ENCODE measurements at regions not wholly inside any gene's neighbourhood (a gene's known extent, or its start where the extent isn't known, plus 50 kb on each side); places are given as distances from the start of the nearest gene placed in this dataset.

DNA sequence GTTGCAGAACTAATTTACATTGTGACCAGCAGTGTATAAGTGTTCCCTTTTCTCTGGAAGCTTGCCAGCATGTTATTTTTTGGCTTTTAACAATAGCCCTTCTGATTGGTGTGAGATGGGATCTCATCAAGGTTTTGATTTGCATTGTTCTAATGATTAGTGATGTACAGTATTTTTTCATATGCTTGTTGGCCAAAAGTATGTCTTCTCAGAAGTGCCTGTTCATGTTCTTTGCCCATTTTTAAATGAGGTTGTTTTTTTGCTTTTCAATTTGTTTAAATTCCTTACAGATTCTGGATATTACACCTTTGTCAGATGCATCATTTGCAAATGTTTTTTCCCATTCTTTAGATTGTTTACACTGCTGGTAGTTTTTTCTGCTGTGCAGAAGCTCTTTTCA, 627.0 kb upstream of the CNTNAP2 start:
- H3K4me3 ChIP-seq (ENCODE audit: insufficient read depth, low read length): no peak overlapping the region
- no peaks in the 10 kb centered on the region for H3K79me2 ChIP-seq (ENCODE audit: insufficient read depth, low read length)
- no peak overlapping the region for H3K27ac ChIP-seq (ENCODE audit: low read depth, low read length)
- DNase-seq (ENCODE audit: insufficient read length, low spot score, missing footprints): no peak
- H3K4me1 ChIP-seq (ENCODE audit: insufficient read depth, low read length): no peaks in the 10 kb centered on the region
- no peaks in the 10 kb centered on the region for H3K27me3 ChIP-seq (ENCODE audit: insufficient read depth, low read length)
- no peaks in the 10 kb centered on the region for H3K36me3 ChIP-seq (ENCODE audit: insufficient read depth, low read length)
- no peaks in the 10 kb centered on the region for H4K20me1 ChIP-seq (ENCODE audit: insufficient read depth, low read length)
- H3K4me2 ChIP-seq (ENCODE audit: insufficient read depth, low read length): no peak overlapping the region
- no peaks in the 10 kb centered on the region for H3K9me3 ChIP-seq (ENCODE audit: low read depth, low read length)
- H2AFZ ChIP-seq (ENCODE audit: low read length): no peak overlapping the region
- TF ChIP-seq, protein P1, sequence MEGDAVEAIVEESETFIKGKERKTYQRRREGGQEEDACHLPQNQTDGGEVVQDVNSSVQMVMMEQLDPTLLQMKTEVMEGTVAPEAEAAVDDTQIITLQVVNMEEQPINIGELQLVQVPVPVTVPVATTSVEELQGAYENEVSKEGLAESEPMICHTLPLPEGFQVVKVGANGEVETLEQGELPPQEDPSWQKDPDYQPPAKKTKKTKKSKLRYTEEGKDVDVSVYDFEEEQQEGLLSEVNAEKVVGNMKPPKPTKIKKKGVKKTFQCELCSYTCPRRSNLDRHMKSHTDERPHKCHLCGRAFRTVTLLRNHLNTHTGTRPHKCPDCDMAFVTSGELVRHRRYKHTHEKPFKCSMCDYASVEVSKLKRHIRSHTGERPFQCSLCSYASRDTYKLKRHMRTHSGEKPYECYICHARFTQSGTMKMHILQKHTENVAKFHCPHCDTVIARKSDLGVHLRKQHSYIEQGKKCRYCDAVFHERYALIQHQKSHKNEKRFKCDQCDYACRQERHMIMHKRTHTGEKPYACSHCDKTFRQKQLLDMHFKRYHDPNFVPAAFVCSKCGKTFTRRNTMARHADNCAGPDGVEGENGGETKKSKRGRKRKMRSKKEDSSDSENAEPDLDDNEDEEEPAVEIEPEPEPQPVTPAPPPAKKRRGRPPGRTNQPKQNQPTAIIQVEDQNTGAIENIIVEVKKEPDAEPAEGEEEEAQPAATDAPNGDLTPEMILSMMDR (IDR thresholded peaks at IDR 0.05; ENCODE audit: extremely low read depth, low read depth, low read length): no peak

DNA sequence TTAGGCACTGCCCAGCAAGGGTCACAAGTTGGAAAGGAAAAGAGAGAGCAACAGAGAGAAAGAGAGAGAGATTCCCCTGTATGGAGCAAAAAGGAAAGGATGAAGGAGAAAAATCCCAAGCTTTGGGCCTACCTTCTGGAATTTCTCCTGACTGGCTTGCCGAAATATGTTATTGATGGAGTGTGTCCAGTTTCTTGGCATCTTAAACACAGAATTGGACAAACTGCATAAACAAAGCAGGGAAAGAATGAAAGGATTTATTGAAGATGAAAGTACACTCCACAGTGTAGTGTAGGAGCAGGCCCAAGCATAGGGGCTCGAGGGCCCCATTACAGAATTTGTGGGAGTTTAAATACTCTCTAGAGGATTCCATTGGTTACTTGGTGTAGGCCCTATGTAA, 627.8 kb upstream of the CNTNAP2 start:
- TF ChIP-seq, protein P1 (IDR thresholded peaks at IDR 0.05; ENCODE audit: extremely low read depth, low read depth, low read length): no peak
- H3K4me1 ChIP-seq (ENCODE audit: insufficient read depth, low read length): no peaks in the 10 kb centered on the region

DNA sequence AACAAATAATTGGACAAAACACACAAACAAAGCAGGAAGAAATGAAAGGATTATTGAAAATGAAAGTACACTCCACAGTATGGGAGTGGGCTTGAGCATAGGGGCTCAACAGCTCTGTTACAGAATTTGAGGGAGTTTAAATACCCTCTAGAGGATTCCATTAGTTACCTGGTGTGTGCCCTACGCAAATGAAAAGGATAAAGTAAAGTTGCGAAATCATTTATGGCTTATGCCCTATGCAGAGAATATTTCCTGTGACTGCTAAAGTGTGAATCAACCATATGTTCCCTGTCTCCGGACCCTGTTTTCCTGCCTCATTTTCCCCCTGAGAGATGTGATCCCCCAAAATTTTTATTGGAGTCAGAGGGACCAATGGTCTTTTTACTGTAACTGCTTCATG, 634.6 kb upstream of the CNTNAP2 start:
- no peak for DNase-seq (ENCODE audit: insufficient read length, low spot score, missing footprints)
- Histone ChIP-seq H3K9me3 (ENCODE audit: low read depth, low read length) (no peaks in the 10 kb centered on the region), H3K4me2 (ENCODE audit: insufficient read depth, low read length) (no peak overlapping the region)

More for the DNA sequence above, 627.8 kb upstream of the CNTNAP2 start:
- Histone ChIP-seq H3K4me3 (ENCODE audit: insufficient read depth, low read length) (no peak overlapping the region), H4K20me1 (ENCODE audit: insufficient read depth, low read length) (no peaks in the 10 kb centered on the region), H3K27me3 (ENCODE audit: insufficient read depth, low read length) (no peaks in the 10 kb centered on the region), H3K27ac (ENCODE audit: low read depth, low read length) (no peak overlapping the region), H3K4me2 (ENCODE audit: insufficient read depth, low read length) (no peak overlapping the region), H3K9me3 (ENCODE audit: low read depth, low read length) (no peaks in the 10 kb centered on the region), H3K79me2 (ENCODE audit: insufficient read depth, low read length) (no peaks in the 10 kb centered on the region), H2AFZ (ENCODE audit: low read length) (no peak overlapping the region), H3K36me3 (ENCODE audit: insufficient read depth, low read length) (no peaks in the 10 kb centered on the region)
- no peak for DNase-seq (ENCODE audit: insufficient read length, low spot score, missing footprints)

DNA sequence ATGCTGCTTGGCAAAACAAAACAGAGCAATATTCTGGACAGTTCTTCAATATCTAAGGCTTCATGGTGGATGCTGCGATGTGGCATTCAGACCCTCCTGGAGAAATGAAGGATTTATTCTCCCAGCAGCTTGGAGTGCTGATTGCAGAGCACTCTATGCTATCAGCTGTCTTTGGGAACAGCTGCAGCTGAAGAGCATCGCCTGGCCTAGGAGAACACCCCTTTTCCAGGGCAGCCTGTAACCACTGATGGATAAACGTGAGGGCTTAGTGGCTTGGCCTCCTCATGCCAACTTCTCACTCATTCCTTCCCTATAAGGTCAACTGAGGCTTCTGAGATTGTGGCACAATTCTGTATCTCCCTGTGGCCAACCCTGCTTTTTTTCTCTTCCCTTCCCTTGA, 638.1 kb upstream of the CNTNAP2 start:
- Histone ChIP-seq H3K4me1 (ENCODE audit: insufficient read depth, low read length) (no peaks in the 10 kb centered on the region), H3K4me3 (ENCODE audit: insufficient read depth, low read length) (no peak overlapping the region), H3K27ac (ENCODE audit: low read depth, low read length) (no peak overlapping the region), H3K27me3 (ENCODE audit: insufficient read depth, low read length) (no peaks in the 10 kb centered on the region), H3K79me2 (ENCODE audit: insufficient read depth, low read length) (no peaks in the 10 kb centered on the region), H2AFZ (ENCODE audit: low read length) (no peak overlapping the region), H3K9me3 (ENCODE audit: low read depth, low read length) (peaks cover 2% of the 10 kb centered on the region), H3K36me3 (ENCODE audit: insufficient read depth, low read length) (no peaks in the 10 kb centered on the region), H3K4me2 (ENCODE audit: insufficient read depth, low read length) (no peak overlapping the region), H4K20me1 (ENCODE audit: insufficient read depth, low read length) (no peaks in the 10 kb centered on the region)
- TF ChIP-seq, protein P1 (IDR thresholded peaks at IDR 0.05; ENCODE audit: extremely low read depth, low read depth, low read length): no peak
- no peak for DNase-seq (ENCODE audit: insufficient read length, low spot score, missing footprints)

More for the DNA sequence above, 634.6 kb upstream of the CNTNAP2 start:
- Histone ChIP-seq H3K79me2 (ENCODE audit: insufficient read depth, low read length) (no peaks in the 10 kb centered on the region), H3K27me3 (ENCODE audit: insufficient read depth, low read length) (no peaks in the 10 kb centered on the region), H3K4me1 (ENCODE audit: insufficient read depth, low read length) (no peaks in the 10 kb centered on the region), H3K27ac (ENCODE audit: low read depth, low read length) (no peak overlapping the region), H3K36me3 (ENCODE audit: insufficient read depth, low read length) (no peaks in the 10 kb centered on the region), H2AFZ (ENCODE audit: low read length) (no peak overlapping the region), H3K4me3 (ENCODE audit: insufficient read depth, low read length) (no peak overlapping the region), H4K20me1 (ENCODE audit: insufficient read depth, low read length) (no peaks in the 10 kb centered on the region)
- TF ChIP-seq, protein P1 (IDR thresholded peaks at IDR 0.05; ENCODE audit: extremely low read depth, low read depth, low read length): no peak

Data from osteoblast (primary cell).